ENCODE measurements at regions not wholly inside any gene's neighbourhood (a gene's known extent, or its start where the extent isn't known, plus 50 kb on each side); places are given as distances from the start of the nearest gene placed in this dataset.

- Histone ChIP-seq H4K20me1 (ENCODE audit: insufficient read depth, low read length) (no peaks in the 10 kb centered on the region), H3K56ac (ENCODE audit: extremely low read depth, insufficient read depth, low read length) (no peak overlapping the region), H2BK120ac (ENCODE audit: low read depth, low read length) (no peak overlapping the region), H4K91ac (ENCODE audit: insufficient read depth, low read depth, low read length) (no peak overlapping the region), H4K8ac (ENCODE audit: low read depth in 2 of 2, low read length in 2 of 2) (no peak overlapping the region), H4K5ac (ENCODE audit: low read depth, low read length) (no peak overlapping the region), H2AK9ac (replicated peaks; ENCODE audit: low read depth, low read length, poor library complexity) (no peak overlapping the region), H3K4ac (ENCODE audit: low read depth, low read length) (no peak overlapping the region), H3K23ac (ENCODE audit: low read depth, low read length) (no peak overlapping the region), H3K4me1 (ENCODE audit: control insufficient read depth, insufficient read depth, low read length) (no peaks in the 10 kb centered on the region), H2AFZ (replicated peaks; ENCODE audit: low read length, poor library complexity) (no peak overlapping the region), H2BK15ac (ENCODE audit: low read depth, low read length) (no peak overlapping the region), H2BK5ac (ENCODE audit: low read depth, low read length, poor library complexity, severe bottlenecking) (no peak overlapping the region), H3K4me2 (ENCODE audit: low read depth, low read length) (no peak overlapping the region), H3K79me1 (ENCODE audit: low read depth in 1 of 2, low read length in 2 of 2) (no peaks in the 10 kb centered on the region), H3K4me3 (ENCODE audit: insufficient read depth, low read depth, low read length) (no peak overlapping the region), H3K36me3 (ENCODE audit: control insufficient read depth, insufficient read depth, low read length) (no peaks in the 10 kb centered on the region), H3K9me3 (ENCODE audit: control insufficient read depth, insufficient read depth, low read length) (no peaks in the 10 kb centered on the region; the same call in 1 of the 2 replicates), H3K14ac (replicated peaks; ENCODE audit: low read depth, low read length) (no peak overlapping the region), H2AK5ac (ENCODE audit: low read depth, low read length) (no peak overlapping the region), H3K9me1 (ENCODE audit: insufficient read depth, low read length) (no peaks in the 10 kb centered on the region), H3K27me3 (ENCODE audit: control insufficient read depth, insufficient read depth, low read length) (no peaks in the 10 kb centered on the region), H3K9ac (ENCODE audit: low read depth, low read length) (no peak overlapping the region), H2BK20ac (ENCODE audit: low read depth, low read length) (no peak overlapping the region), H3K18ac (ENCODE audit: low read depth, low read length) (no peak overlapping the region), H3K27ac (ENCODE audit: insufficient read depth, low read length) (no peak overlapping the region)
- BruUV-seq (replicated peaks): no TSS peak
- in situ Hi-C loops (cut with MboI; ENCODE audit: low sequenced_read_pairs): no loop called here
- ATAC-seq (ENCODE audit: low read depth): no peak
- WGBS, 2 experiments (ENCODE audit: extremely low coverage in 2 of 2, insufficient read length in 1 of 2): 76% methylated on average over 7 of the region's 13 CpGs; no CpG with 5 or more reads in 1 of the 2 experiments
- intact Hi-C loops (cut with micrococcal nuclease): no loop called here
- POLR2A ChIA-PET (ENCODE audit: unreplicated experiment): no interaction called here
- no peak for DNase-seq
- dilution Hi-C loops (cut with HindIII; ENCODE audit: low sequenced_read_pairs, unreplicated experiment): no loop called here
- CTCF ChIA-PET: no interaction called here
- TF ChIP-seq NFE2L2 (IDR thresholded peaks at IDR 0.05; ENCODE audit: low read depth, low read length): no peak
Measured at GRCh38 chrX:9362363-9362928, 102.4 kb upstream of the TBL1X start.

All from IMR-90 (cell line).